Endothelial cell of umbilical vein (primary cell): ENCODE measurements at regions not wholly inside any gene's neighbourhood (a gene's known extent, or its start where the extent isn't known, plus 50 kb on each side); places are given as distances from the start of the nearest gene placed in this dataset.

ENCODE experiments used
- BruUV-seq: library from RNA; stranded (reverse); fragments of 400-500 nt; replicated peaks from 2 replicates; lab custom pipeline; 2021; lab: Mats Ljungman, UMichigan
- CTCF ChIA-PET: fragments of 300-600, 350-600 bp; sonication (Branson Sonifier 250); formaldehyde crosslinking; loops from one replicate; lab custom pipeline; 2021; ENCODE audit warnings: antibody characterized with exemption, inconsistent platforms; lab: Charles Lee
- POLR2A ChIA-PET: fragments of 300-600, 350-600 bp; sonication (Branson Sonifier 250); formaldehyde crosslinking; loops from one replicate; lab custom pipeline; 2021; ENCODE audit warnings: antibody characterized with exemption, inconsistent platforms; lab: Charles Lee
- DNase-seq: peaks from one replicate; pipeline ENCODE4 v3.0.0-alpha.2; 2011; ENCODE audit warnings: low read depth, low spot score
- FAIRE-seq: peaks from 2 replicates; lab custom pipeline; 2011; peaks lifted over from hg19 to GRCh38; lab: Jason Lieb, UNC
- H2AFZ ChIP-seq: 2 replicates; pipeline ENCODE4 v1.6.0; 2012; ENCODE audit warnings: low read depth, low read length, control low read depth, inconsistent platforms
- H3K27ac ChIP-seq: 2 replicates; pipeline ENCODE4 v1.5.1; 2011; ENCODE audit warnings: low read depth, mild to moderate bottlenecking, control low read depth, low read length, moderate library complexity; ENCODE audit not compliant: insufficient read depth
- H3K27me3 ChIP-seq, 2 experiments: 2 replicates each; pipeline versions ENCODE4 v1.6.0 to v1.6.1; 2011; ENCODE audit warnings: low read length in 2 of 2, mixed read lengths in 1 of 2; ENCODE audit not compliant: control insufficient read depth in 2 of 2, insufficient read depth in 2 of 2
- H3K36me3 ChIP-seq, 2 experiments: 2 replicates in 1 of 2; 3 replicates in 1 of 2; pipeline ENCODE4 v1.5.1; 2011; ENCODE audit warnings: low read length in 2 of 2, mild to moderate bottlenecking in 1 of 2, moderate library complexity in 1 of 2; ENCODE audit not compliant: control insufficient read depth in 2 of 2, insufficient read depth in 2 of 2; ENCODE audit errors: extremely low read depth in 1 of 2
- H3K4me1 ChIP-seq: 3 replicates; pipeline ENCODE4 v1.5.1; 2011; ENCODE audit warnings: mild to moderate bottlenecking, low read length; ENCODE audit not compliant: control insufficient read depth, insufficient read depth; ENCODE audit errors: extremely low read depth
- H3K4me2 ChIP-seq: 2 replicates; pipeline ENCODE4 v1.6.1; 2011; ENCODE audit warnings: low read length, control low read depth, mixed read lengths; ENCODE audit not compliant: insufficient read depth
- H3K4me3 ChIP-seq, 3 experiments: fragments of 200-600 bp in 1 of 3; sonication (generic), shearing (Covaris generic) in 1 of 3; replicated peaks in 1 of 3; 2 replicates each; pipeline ENCODE4 v1.5.1; 2011 to 2016; ENCODE audit warnings: control low read depth in 3 of 3, low read length in 3 of 3, mild to moderate bottlenecking in 2 of 3, inconsistent platforms in 1 of 3, low read depth in 1 of 3, moderate library complexity in 1 of 3; ENCODE audit not compliant: insufficient read depth in 1 of 3
- H3K79me2 ChIP-seq: 2 replicates; pipeline ENCODE4 v1.6.0; 2012; ENCODE audit warnings: low read length, inconsistent platforms; ENCODE audit not compliant: control insufficient read depth, insufficient read depth
- H3K9ac ChIP-seq: replicated peaks from 2 replicates; pipeline ENCODE3; 2011; ENCODE audit warnings: low read length, control low read depth; ENCODE audit not compliant: insufficient read depth; ENCODE audit errors: extremely low read depth
- H3K9me1 ChIP-seq: replicated peaks from 3 replicates; pipeline ENCODE4 v1.6.0; 2011; ENCODE audit warnings: mild to moderate bottlenecking, low read length; ENCODE audit not compliant: control insufficient read depth, insufficient read depth; ENCODE audit errors: extremely low read depth
- H3K9me3 ChIP-seq: replicated peaks from 2 replicates; pipeline ENCODE4 v1.5.1; 2012; ENCODE audit warnings: low read length, inconsistent platforms; ENCODE audit not compliant: control insufficient read depth, insufficient read depth
- H4K20me1 ChIP-seq: replicated peaks from 2 replicates; pipeline ENCODE3; 2011; ENCODE audit warnings: mild to moderate bottlenecking, low read length; ENCODE audit not compliant: control insufficient read depth, insufficient read depth; ENCODE audit errors: extremely low read depth
- EZH2 ChIP-seq: IDR thresholded peaks from 2 replicates; pipeline ENCODE4 v1.6.1; 2012; ENCODE audit warnings: borderline replicate concordance, low read depth, mild to moderate bottlenecking, moderate library complexity, low read length, inconsistent platforms; ENCODE audit not compliant: severe bottlenecking
- FOS ChIP-seq: IDR thresholded peaks from 2 replicates; pipeline ENCODE4 v1.6.1; 2011; ENCODE audit warnings: mild to moderate bottlenecking, low read length, moderate library complexity, borderline replicate concordance; ENCODE audit not compliant: insufficient read depth
- GATA2 ChIP-seq: IDR thresholded peaks from 2 replicates; pipeline ENCODE4 v1.7.0; 2011; ENCODE audit warnings: low read depth, mild to moderate bottlenecking, moderate library complexity, mixed read lengths, low read length; ENCODE audit not compliant: insufficient read length, insufficient read depth
- JUN ChIP-seq: IDR thresholded peaks from 2 replicates; pipeline ENCODE4 v1.6.1; 2011; ENCODE audit warnings: borderline replicate concordance, low read depth; ENCODE audit not compliant: insufficient read length, insufficient read depth
- MYC ChIP-seq: IDR thresholded peaks from one replicate; pipeline ENCODE4 v1.6.1; 2011; ENCODE audit warnings: mild to moderate bottlenecking, low read depth, low read length
- POLR2A ChIP-seq: IDR thresholded peaks from 2 replicates; pipeline ENCODE4 v1.6.1; 2012; ENCODE audit warnings: low read depth, mild to moderate bottlenecking, control low read depth, low read length
- POLR2AphosphoS5 ChIP-seq: IDR thresholded peaks from 2 replicates; pipeline ENCODE4 v1.6.1; 2012; ENCODE audit warnings: low read depth, mild to moderate bottlenecking, control low read depth, low read length, moderate library complexity; ENCODE audit not compliant: insufficient read depth
- dilution Hi-C: fragments of 300-500 bp; cut with MboI; formaldehyde crosslinking; loops from one replicate; pipeline ENCODE4 v1.15.0; 2019; ENCODE audit warnings: low sequenced_read_pairs; ENCODE audit not compliant: extremely low pct_ligation_motif_present
- intact Hi-C: fragments of 100-400 bp; cut with micrococcal nuclease; formaldehyde crosslinking; loops from one replicate; pipeline ENCODE4 v1.10.0; 2022
- TF ChIP-seq, protein P1 (sequence below), 2 donors: IDR thresholded peaks; 1 replicate in 1 of 2; 2 replicates in 1 of 2; pipeline ENCODE4 v1.5.1; 2011; ENCODE audit warnings: low read length in 2 of 2, mild to moderate bottlenecking in 2 of 2, moderate library complexity in 2 of 2, control low read depth in 1 of 2, inconsistent platforms in 1 of 2, low read depth in 1 of 2; ENCODE audit not compliant: insufficient read depth in 1 of 2; ENCODE audit errors: extremely low read depth in 1 of 2
- TF ChIP-seq, protein P2 (sequence below): IDR thresholded peaks from 2 replicates; pipeline ENCODE4 v1.6.1; 2011; ENCODE audit not compliant: insufficient read depth, insufficient read length

DNA sequence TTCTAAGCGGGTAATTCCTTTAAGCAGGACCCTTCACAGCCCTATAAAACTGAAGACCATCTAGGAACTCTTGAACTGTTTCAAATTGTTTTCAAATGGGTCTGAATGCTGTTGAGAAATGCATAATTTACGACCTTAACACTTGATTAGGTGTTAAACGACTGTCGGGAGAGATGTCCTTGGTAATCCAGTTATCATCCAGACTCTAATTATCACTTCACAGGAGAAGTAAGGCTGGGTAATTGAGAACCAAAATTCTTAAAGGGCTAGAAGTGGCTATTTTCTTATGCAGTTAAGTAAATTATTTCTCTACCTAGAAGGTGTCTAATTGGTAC is 276.7 kb upstream of the TBC1D5 start:
- Histone ChIP-seq H3K9me1 (no peaks in the 10 kb centered on the region), H4K20me1 (no peaks in the 10 kb centered on the region), H3K27me3 (no peaks in the 10 kb centered on the region), H3K27ac (no peak overlapping the region), H3K79me2 (no peaks in the 10 kb centered on the region), H2AFZ (no peak overlapping the region), H3K9me3 (no peaks in the 10 kb centered on the region), H3K9ac (no peak overlapping the region), H3K4me2 (no peak overlapping the region), H3K4me3 (no peak overlapping the region), H3K36me3 (no peaks in the 10 kb centered on the region), H3K4me1 (no peaks in the 10 kb centered on the region)
- FAIRE-seq (no peak), DNase-seq (no peak)
- CTCF ChIA-PET: no interaction called here
- dilution Hi-C loops: no loop called here
- POLR2A ChIA-PET: no interaction called here
- BruUV-seq: no TSS peak
- TF ChIP-seq POLR2AphosphoS5 (no peak), POLR2A (no peak), EZH2 (no peak), FOS (no peak), GATA2 (no peak), MYC (no peak), JUN (no peak)
- TF ChIP-seq, protein P1, sequence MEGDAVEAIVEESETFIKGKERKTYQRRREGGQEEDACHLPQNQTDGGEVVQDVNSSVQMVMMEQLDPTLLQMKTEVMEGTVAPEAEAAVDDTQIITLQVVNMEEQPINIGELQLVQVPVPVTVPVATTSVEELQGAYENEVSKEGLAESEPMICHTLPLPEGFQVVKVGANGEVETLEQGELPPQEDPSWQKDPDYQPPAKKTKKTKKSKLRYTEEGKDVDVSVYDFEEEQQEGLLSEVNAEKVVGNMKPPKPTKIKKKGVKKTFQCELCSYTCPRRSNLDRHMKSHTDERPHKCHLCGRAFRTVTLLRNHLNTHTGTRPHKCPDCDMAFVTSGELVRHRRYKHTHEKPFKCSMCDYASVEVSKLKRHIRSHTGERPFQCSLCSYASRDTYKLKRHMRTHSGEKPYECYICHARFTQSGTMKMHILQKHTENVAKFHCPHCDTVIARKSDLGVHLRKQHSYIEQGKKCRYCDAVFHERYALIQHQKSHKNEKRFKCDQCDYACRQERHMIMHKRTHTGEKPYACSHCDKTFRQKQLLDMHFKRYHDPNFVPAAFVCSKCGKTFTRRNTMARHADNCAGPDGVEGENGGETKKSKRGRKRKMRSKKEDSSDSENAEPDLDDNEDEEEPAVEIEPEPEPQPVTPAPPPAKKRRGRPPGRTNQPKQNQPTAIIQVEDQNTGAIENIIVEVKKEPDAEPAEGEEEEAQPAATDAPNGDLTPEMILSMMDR (IDR thresholded peaks at IDR 0.05; ENCODE audit: extremely low read depth in 1 of 2, insufficient read depth in 1 of 2, low read depth in 1 of 2, low read length in 2 of 2): no peak
- TF ChIP-seq, protein P2, sequence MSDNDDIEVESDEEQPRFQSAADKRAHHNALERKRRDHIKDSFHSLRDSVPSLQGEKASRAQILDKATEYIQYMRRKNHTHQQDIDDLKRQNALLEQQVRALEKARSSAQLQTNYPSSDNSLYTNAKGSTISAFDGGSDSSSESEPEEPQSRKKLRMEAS: no peak
- intact Hi-C loops: no loop called here
